ENCODE measurements at regions not wholly inside any gene's neighbourhood (a gene's known extent, or its start where the extent isn't known, plus 50 kb on each side); places are given as distances from the start of the nearest gene placed in this dataset.

GRCh38 chr6:170188571-170189001, 102.3 kb downstream of the DLL1 start:
- TF ChIP-seq CTCF (conservative IDR thresholded peaks at IDR 0.05) (no peak), ZFX (IDR thresholded peaks at IDR 0.05) (no peak)

Measured in C4-2B (cell line).